ENCODE measurements at regions not wholly inside any gene's neighbourhood (a gene's known extent, or its start where the extent isn't known, plus 50 kb on each side); places are given as distances from the start of the nearest gene placed in this dataset.

DNA sequence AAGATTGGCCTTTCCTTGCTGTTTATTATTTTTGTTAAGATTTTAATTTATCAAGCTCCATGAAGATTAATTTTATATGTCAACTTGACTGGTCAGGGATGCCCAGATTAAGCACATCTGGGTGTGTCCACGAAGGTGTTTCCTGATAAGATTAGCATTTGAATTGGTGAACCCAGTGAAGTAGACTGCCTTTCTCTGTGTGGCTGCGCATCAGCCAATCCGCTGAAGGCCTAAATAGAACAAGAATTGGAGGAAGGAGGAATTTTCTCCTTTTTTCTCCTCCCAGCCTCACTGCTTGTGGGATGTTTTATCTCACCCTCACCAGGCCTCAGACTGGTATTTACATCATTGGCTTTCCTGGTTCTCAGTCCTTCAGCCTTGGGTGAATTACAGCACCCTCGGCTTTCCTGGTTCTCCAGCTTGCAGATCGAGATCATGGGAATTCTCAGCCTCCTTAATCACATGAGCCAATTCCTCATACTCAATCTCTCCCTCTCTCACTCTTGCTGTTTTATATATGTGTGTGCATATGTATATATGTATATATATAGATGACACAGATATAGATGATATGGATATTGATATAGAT lies 135.4 kb upstream of the SPEF2 start:
- H4K20me1 ChIP-seq (ENCODE audit: insufficient read depth) = no peaks in the 10 kb centered on the region
- H3K9me3 ChIP-seq (ENCODE audit: control insufficient read depth in 1 of 2, insufficient read depth in 1 of 2, low read depth in 1 of 2, low read length in 2 of 2) = no peaks in the 10 kb centered on the region
- H2AFZ ChIP-seq (ENCODE audit: low read depth, low read length, poor library complexity, severe bottlenecking) = no peak overlapping the region
- no peak overlapping the region for H3K9ac ChIP-seq (ENCODE audit: low read length)
- CTCF ChIA-PET = no interaction called here
- intact Hi-C loops (cut with micrococcal nuclease) = no loop called here
- no peak overlapping the region for H3K4me2 ChIP-seq (ENCODE audit: low read length)
- DNase-seq (ENCODE audit: low read depth, low spot score) (no peak), ATAC-seq (no peak)
- H3K79me2 ChIP-seq (ENCODE audit: insufficient read depth, low read length) = no peaks in the 10 kb centered on the region
- no peaks in the 10 kb centered on the region for H3K27me3 ChIP-seq (ENCODE audit: insufficient read depth, low read length)
- H3K9me2 ChIP-seq (ENCODE audit: insufficient read depth) = no peaks in the 10 kb centered on the region
- BruUV-seq (replicated peaks) = no TSS peak
- H3K4me1 ChIP-seq (ENCODE audit: control insufficient read depth in 1 of 2, insufficient read depth in 2 of 2, low read length in 2 of 2) = no peaks in the 10 kb centered on the region
- RAD21 ChIA-PET (ENCODE audit: low non-redundant PET in 1 of 2, low total read pairs in 2 of 2, uncharacterized antibody in 2 of 2, unreplicated experiment in 2 of 2) = no interaction called here
- H3K36me3 ChIP-seq (ENCODE audit: control insufficient read depth in 1 of 2, insufficient read depth in 2 of 2, low read length in 2 of 2) = no peaks in the 10 kb centered on the region
- no peak overlapping the region for H3K4me3 ChIP-seq (replicated peaks in 1 of 2; ENCODE audit: low read depth in 1 of 2, low read length in 2 of 2)
- no peak overlapping the region for H3K27ac ChIP-seq (ENCODE audit: low read depth, low read length)
- POLR2A ChIA-PET = no interaction called here
- TF ChIP-seq ZFX (IDR thresholded peaks at IDR 0.05) (no peak), CEBPB (IDR thresholded peaks at IDR 0.05; ENCODE audit: low read depth) (no peak), EZH2phosphoT487 (IDR thresholded peaks at IDR 0.05; ENCODE audit: borderline replicate concordance) (no peak), SRF (IDR thresholded peaks at IDR 0.05; ENCODE audit: low read depth) (no peak), ZNF274 (IDR thresholded peaks at IDR 0.05; ENCODE audit: low read depth, low read length) (no peak), SIN3A (IDR thresholded peaks at IDR 0.05; ENCODE audit: low read depth) (no peak), POLR2AphosphoS5 (IDR thresholded peaks at IDR 0.05; ENCODE audit: low read depth, low read length) (no peak), POLR2A (IDR thresholded peaks at IDR 0.05; ENCODE audit: borderline replicate concordance, extremely low read depth, insufficient read depth, insufficient read length) (no peak), EZH2 (IDR thresholded peaks at IDR 0.05) (no peak), TCF7L2 (IDR thresholded peaks at IDR 0.05; ENCODE audit: borderline replicate concordance, extremely low read depth, insufficient read depth, insufficient read length) (no peak), RAD21 (IDR thresholded peaks at IDR 0.05; ENCODE audit: low read depth) (no peak), CBX3 (IDR thresholded peaks at IDR 0.05; ENCODE audit: low read depth) (no peak)
- TF ChIP-seq, protein P1, sequence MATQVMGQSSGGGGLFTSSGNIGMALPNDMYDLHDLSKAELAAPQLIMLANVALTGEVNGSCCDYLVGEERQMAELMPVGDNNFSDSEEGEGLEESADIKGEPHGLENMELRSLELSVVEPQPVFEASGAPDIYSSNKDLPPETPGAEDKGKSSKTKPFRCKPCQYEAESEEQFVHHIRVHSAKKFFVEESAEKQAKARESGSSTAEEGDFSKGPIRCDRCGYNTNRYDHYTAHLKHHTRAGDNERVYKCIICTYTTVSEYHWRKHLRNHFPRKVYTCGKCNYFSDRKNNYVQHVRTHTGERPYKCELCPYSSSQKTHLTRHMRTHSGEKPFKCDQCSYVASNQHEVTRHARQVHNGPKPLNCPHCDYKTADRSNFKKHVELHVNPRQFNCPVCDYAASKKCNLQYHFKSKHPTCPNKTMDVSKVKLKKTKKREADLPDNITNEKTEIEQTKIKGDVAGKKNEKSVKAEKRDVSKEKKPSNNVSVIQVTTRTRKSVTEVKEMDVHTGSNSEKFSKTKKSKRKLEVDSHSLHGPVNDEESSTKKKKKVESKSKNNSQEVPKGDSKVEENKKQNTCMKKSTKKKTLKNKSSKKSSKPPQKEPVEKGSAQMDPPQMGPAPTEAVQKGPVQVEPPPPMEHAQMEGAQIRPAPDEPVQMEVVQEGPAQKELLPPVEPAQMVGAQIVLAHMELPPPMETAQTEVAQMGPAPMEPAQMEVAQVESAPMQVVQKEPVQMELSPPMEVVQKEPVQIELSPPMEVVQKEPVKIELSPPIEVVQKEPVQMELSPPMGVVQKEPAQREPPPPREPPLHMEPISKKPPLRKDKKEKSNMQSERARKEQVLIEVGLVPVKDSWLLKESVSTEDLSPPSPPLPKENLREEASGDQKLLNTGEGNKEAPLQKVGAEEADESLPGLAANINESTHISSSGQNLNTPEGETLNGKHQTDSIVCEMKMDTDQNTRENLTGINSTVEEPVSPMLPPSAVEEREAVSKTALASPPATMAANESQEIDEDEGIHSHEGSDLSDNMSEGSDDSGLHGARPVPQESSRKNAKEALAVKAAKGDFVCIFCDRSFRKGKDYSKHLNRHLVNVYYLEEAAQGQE (IDR thresholded peaks at IDR 0.05; ENCODE audit: low read depth) = no peak
- TF ChIP-seq, protein P2, sequence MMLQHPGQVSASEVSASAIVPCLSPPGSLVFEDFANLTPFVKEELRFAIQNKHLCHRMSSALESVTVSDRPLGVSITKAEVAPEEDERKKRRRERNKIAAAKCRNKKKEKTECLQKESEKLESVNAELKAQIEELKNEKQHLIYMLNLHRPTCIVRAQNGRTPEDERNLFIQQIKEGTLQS (IDR thresholded peaks at IDR 0.05) = no peak
- TF ChIP-seq, protein P3, sequence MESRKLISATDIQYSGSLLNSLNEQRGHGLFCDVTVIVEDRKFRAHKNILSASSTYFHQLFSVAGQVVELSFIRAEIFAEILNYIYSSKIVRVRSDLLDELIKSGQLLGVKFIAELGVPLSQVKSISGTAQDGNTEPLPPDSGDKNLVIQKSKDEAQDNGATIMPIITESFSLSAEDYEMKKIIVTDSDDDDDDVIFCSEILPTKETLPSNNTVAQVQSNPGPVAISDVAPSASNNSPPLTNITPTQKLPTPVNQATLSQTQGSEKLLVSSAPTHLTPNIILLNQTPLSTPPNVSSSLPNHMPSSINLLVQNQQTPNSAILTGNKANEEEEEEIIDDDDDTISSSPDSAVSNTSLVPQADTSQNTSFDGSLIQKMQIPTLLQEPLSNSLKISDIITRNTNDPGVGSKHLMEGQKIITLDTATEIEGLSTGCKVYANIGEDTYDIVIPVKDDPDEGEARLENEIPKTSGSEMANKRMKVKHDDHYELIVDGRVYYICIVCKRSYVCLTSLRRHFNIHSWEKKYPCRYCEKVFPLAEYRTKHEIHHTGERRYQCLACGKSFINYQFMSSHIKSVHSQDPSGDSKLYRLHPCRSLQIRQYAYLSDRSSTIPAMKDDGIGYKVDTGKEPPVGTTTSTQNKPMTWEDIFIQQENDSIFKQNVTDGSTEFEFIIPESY (IDR thresholded peaks at IDR 0.05; ENCODE audit: extremely low read depth, insufficient replicate concordance, low read length) = no peak

All from HCT116 (cell line).